ENCODE measurements at regions not wholly inside any gene's neighbourhood (a gene's known extent, or its start where the extent isn't known, plus 50 kb on each side); places are given as distances from the start of the nearest gene placed in this dataset.

- Histone ChIP-seq H3K9me3 (no peaks in the 10 kb centered on the region), H3K4me3 (no peak overlapping the region), H3K36me3 (ENCODE audit: low read depth, missing control alignments) (no peaks in the 10 kb centered on the region), H3K4me1 (no peaks in the 10 kb centered on the region), H3K27ac (no peak overlapping the region), H3K27me3 (no peaks in the 10 kb centered on the region)
- no peak for DNase-seq
- WGBS, 2 donors, result 78 to 90% methylated on average over 14 to 15 of the region's 15 CpGs
- no peak for TF ChIP-seq POLR2A (IDR thresholded peaks at IDR 0.05)
- no peak for TF ChIP-seq CTCF (IDR thresholded peaks at IDR 0.05)
- intact Hi-C loops (cut with DNase I; ENCODE audit: low total_unique reads), result no loop called here
These were observed 154.1 kb upstream of the SH3BP4 start for GRCh38 chr2:234797566-234798250.

GRCh38 chr2:234796045-234796591, 155.7 kb upstream of the SH3BP4 start:
- Histone ChIP-seq H3K4me3 (no peak overlapping the region), H3K4me1 (no peaks in the 10 kb centered on the region), H3K27me3 (no peaks in the 10 kb centered on the region), H3K27ac (no peak overlapping the region), H3K9me3 (no peaks in the 10 kb centered on the region), H3K36me3 (ENCODE audit: low read depth, missing control alignments) (no peaks in the 10 kb centered on the region)
- intact Hi-C loops (cut with DNase I; ENCODE audit: low total_unique reads), result no loop called here
- WGBS, 2 donors, result 67 to 82% methylated on average over 8 of the region's 8 CpGs
- DNase-seq, result no peak
- TF ChIP-seq POLR2A (IDR thresholded peaks at IDR 0.05) (no peak), CTCF (IDR thresholded peaks at IDR 0.05) (no peak)

GRCh38 chr2:234795272-234795920, 156.4 kb upstream of the SH3BP4 start:
- Histone ChIP-seq H3K9me3 (no peaks in the 10 kb centered on the region), H3K4me1 (no peaks in the 10 kb centered on the region), H3K4me3 (no peak overlapping the region), H3K27ac (no peak overlapping the region), H3K27me3 (no peaks in the 10 kb centered on the region), H3K36me3 (ENCODE audit: low read depth, missing control alignments) (no peaks in the 10 kb centered on the region)
- no peak for DNase-seq
- intact Hi-C loops (cut with DNase I; ENCODE audit: low total_unique reads), result no loop called here
- 58 to 59% methylated on average over 6 of the region's 6 CpGs for WGBS, 2 donors
- no peak for TF ChIP-seq POLR2A (IDR thresholded peaks at IDR 0.05)
- TF ChIP-seq CTCF (IDR thresholded peaks at IDR 0.05), result no peak

- WGBS, 2 donors, result 87 to 91% methylated on average over 8 of the region's 8 CpGs
- no peak for TF ChIP-seq CTCF (IDR thresholded peaks at IDR 0.05)
- intact Hi-C loops (cut with DNase I; ENCODE audit: low total_unique reads), result no loop called here
These were observed 157.0 kb upstream of the SH3BP4 start for GRCh38 chr2:234794866-234795265.

More at GRCh38 chr2:234794866-234795265, 157.0 kb upstream of the SH3BP4 start:
- no peak for DNase-seq
- H3K4me3 ChIP-seq, result no peak overlapping the region
- H3K4me1 ChIP-seq, result no peaks in the 10 kb centered on the region
- H3K27me3 ChIP-seq, result no peaks in the 10 kb centered on the region
- H3K9me3 ChIP-seq, result no peaks in the 10 kb centered on the region
- H3K27ac ChIP-seq, result no peak overlapping the region
- no peaks in the 10 kb centered on the region for H3K36me3 ChIP-seq (ENCODE audit: low read depth, missing control alignments)
